Activated CD4-positive, alpha-beta T cell treated with anti-CD3 and anti-CD28 coated beads, Interleukin-2, Interleukin-6, amounts not matched to agents 100 ng/mL and 50 ng/mL, durations not matched to agents 16 hours and 8 hours (primary cell): ENCODE measurements at regions not wholly inside any gene's neighbourhood (a gene's known extent, or its start where the extent isn't known, plus 50 kb on each side); places are given as distances from the start of the nearest gene placed in this dataset.
A peak's percentile ranks its signal among the peaks of the same experiment; 100 is the strongest.
"Not testable (repeated sequence)": the region's sequence is repeated elsewhere in the genome, so short reads cannot be mapped to it uniquely, and the experiment has no call there.

Experiments used
- DNase-seq: peaks from one replicate; pipeline ENCODE4 v3.0.0-alpha.2; 2020

DNA sequence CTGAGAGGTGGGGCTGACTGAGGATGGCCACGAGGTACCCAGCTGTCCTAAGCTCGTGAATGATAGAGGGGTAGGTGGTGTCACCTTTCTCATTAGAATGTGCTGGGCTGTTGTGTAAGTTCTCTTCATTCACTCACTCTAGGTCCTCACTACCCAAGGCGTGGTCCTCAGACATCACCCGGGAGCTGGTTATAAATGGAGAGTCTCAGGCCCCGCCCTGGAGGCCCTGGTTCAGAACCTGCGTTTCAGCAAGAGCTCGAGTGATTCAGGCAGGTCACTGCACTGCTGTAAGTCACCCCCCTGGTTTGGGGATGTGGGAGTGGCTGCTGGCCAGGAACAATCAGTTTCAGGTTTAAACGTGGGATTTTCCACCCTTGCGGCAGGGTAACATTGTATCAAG, 139.8 kb downstream of the FOXL1 start:
- DNase-seq = peak; percentile 6

GRCh38 chr16:86722970-86723369, 144.6 kb downstream of the FOXL1 start:
- DNase-seq = no peak

DNA sequence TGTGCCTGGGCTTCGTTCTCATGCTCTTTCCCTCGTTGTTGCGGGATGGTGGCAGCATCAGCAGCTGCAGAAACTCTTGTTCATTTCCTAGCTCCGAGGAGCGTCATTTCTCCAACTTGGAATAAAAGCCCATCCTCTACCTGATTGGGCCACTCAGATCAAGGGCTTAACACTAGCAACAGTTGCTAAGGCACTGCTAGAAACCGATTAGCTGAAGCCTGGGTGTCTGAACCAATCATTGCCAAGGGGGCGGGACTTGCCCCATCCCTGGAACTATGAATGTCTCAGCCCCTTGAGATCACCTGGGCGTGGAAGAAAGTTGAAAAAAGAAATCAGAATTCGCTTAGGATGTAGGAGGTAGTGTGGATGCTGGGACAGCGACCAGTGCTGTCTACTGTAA, 145.3 kb downstream of the FOXL1 start:
- no peak for DNase-seq

GRCh38 chr16:86725401-86725800, 147.1 kb downstream of the FOXL1 start:
- no peak for DNase-seq

- DNase-seq = no peak
Measured at GRCh38 chr16:86726340-86726739, 148.0 kb downstream of the FOXL1 start.

- DNase-seq = no peak
Measured at GRCh38 chr16:86727131-86727530, 148.8 kb downstream of the FOXL1 start.

DNA sequence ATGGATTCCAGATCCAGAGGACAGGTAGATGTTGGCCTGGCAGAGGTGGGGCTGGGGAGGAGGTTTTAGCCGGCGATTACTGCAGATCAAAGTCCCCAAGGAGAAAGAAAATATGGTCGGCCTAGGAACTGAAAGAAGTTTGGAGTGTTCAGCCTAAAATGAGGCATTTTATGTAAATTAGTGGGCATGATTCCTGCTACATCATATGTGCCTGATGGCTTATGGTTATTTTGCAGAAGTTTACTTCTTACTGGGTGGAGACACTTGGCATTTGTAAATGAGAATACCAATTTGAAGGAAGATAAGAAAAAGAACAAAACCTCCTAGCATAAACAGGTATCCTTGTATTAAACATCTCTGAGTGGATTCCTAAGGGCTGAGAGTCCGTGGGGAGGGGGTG, 149.3 kb downstream of the FOXL1 start:
- no peak for DNase-seq

- DNase-seq = no peak
Measured at GRCh38 chr16:86729686-86730085, 151.3 kb downstream of the FOXL1 start.

GRCh38 chr16:86730086-86730485, 151.7 kb downstream of the FOXL1 start:
- no peak for DNase-seq

DNA sequence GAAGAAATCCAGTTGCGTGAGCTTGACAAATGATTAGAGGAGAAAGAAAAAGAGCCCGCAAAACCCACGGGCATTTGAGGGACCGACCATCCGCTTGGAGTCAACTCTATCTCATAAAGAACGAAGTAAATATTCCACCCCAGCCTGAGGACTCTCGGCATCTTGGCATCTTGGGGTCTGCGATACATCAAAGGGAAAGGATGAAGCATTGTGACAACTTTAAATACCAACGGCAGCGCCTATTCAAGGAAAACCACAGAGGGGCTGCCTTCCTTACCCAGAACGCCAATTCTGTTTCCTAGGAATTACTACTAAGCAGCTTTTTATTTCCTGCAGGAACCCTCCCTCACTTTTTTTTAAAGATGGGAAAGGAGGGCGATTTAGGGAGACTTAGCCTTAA, 152.2 kb downstream of the FOXL1 start:
- DNase-seq = no peak

DNA sequence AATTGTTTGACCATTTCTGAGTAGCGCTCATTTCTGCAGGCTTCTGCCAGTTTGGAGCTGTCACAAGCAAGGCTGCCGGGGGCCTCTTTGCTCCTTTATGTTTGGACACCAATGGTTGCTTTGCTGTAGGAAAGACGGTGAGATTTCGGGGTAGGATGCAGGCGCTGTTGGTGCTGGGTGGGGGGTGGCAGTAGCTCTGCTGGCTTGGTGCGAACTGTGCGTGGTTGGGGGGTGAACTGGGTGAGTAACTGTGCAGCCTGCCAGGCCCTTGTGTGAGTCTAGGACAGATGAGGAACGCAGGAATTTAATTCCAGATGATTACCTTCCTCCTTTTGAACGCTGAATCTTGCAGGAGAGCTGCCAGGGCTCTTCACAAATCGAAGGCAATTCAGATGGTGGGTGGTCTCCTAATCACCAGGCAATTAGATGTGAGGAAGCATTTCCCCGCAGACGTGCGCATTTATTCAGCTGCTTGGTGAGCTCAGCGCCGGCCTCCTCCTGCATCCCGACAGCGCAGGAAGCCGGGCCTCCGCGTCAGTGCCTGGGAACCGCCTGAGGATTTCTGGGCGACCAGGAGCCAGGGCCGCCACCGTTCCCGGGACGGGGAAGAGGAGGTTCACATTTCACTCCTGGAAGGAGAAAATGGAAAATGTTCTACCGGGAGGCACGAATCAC, 154.4 kb downstream of the FOXL1 start:
- DNase-seq = no peak

DNA sequence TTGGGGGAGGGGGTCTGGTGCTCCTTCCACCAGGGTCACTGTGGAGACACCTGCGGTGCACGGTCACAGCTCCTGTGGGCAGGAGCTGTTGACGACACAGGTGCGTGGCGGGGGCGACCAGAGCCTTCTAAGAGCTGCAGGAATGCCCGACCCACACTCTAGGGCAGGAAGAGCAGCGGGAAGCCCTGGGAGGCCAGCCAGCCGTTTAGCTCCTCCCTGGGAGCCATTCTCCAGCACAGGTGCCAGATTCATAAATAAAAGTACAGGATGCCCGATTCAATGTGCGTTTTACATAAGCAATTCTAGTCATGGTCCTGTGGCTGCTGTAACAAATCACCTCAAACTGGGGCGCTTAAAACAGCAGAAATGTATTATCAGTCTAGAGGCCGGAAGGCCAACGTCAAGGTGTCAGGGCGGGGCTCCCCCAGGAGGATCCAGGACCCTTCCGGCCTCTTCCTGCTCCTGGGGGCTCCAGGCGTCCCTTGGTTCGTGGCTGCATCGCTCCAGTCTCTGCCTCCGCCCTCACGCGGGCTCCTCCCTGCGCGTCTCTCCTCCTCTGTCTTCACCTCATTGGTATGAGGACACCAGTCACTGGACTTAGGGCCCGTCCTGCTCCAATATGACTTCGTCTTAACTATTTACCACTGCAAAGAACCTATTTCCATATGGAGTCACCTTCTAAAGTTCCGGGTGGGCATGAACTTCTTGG, 155.4 kb downstream of the FOXL1 start:
- DNase-seq = no peak

DNA sequence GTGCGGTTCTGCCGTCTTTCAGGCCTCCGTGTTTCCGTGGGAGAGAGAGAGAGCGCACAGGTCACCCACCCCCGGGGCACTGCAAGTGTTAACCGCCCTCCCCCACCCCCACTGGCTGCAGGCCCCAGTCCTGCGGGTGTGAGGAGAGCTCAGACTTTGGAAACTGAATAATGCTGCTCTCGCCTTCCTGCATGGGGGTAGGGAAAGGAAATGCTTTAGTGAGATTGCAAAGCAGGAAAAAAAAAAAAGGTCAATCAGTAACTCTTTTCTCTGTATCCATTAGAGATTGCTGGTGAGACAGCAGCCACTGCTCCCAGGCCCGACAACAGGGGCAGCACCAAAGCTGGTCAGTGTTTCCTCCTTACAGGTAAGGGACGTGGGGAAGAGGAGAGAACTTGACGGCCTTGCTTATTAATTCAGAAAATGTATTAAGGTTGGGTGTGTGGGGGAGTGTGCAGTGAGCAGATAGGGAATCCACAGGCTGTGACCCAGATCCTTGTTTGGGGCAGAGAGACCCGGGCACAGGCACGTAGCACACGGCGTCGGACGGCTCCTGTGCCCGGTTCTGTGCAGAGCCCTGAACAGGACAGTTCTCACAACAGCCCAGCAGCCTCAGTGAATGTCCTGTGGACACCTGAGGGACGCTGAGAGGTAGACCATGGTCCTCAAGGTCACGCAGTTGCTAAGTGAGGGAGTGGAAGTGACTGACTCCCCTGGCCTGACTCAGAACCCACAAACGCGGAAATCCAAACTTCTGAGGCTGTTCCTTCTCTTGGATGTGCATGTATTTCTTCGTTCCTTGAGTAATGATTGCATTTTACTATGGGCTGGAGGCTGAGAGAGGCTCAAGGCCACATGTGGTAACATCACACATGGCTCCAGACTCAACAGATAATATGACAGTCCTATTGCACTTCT, 156.5 kb downstream of the FOXL1 start:
- no peak for DNase-seq

- DNase-seq = no peak
Measured at GRCh38 chr16:86735727-86736126, 157.4 kb downstream of the FOXL1 start.

GRCh38 chr16:86736502-86736901, 158.2 kb downstream of the FOXL1 start:
- DNase-seq = no peak

GRCh38 chr16:86737083-86737482, 158.7 kb downstream of the FOXL1 start:
- DNase-seq = no peak

- DNase-seq = not testable (repeated sequence)
Measured at GRCh38 chr16:86738322-86738721, 160.0 kb downstream of the FOXL1 start.

- no peak for DNase-seq
Measured at GRCh38 chr16:86739178-86739577, 160.8 kb downstream of the FOXL1 start.

- no peak for DNase-seq
Measured at GRCh38 chr16:86739808-86740207, 161.5 kb downstream of the FOXL1 start.

DNA sequence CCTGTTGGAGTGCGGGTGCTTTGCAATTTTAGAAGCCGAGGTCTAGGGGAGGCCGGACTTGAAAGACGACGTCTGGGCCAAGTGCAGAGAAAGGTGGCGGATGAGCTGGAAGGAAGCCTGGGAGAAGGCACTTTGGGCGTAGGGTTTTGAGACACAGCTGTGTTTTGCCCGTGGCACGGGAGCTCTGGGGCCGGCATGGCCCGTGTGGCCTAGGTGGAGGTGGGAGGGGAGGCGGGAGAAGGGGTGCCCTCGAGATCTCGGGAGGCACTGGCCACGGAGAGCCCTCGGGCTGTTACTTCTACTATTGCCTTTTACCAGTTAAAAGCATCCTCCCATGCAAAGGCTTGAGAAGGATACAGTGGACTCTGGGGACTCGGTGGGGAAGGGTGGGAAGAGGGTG, 161.9 kb downstream of the FOXL1 start:
- DNase-seq = no peak

- DNase-seq = no peak
Measured at GRCh38 chr16:86740906-86741799, 162.8 kb downstream of the FOXL1 start.

- DNase-seq = no peak
Measured at GRCh38 chr16:86747761-86748160, 169.4 kb downstream of the FOXL1 start.

- no peak for DNase-seq
Measured at GRCh38 chr16:86748652-86749051, 170.3 kb downstream of the FOXL1 start.
